Fibroblast of lung (primary cell): ENCODE measurements at regions not wholly inside any gene's neighbourhood (a gene's known extent, or its start where the extent isn't known, plus 50 kb on each side); places are given as distances from the start of the nearest gene placed in this dataset.

ENCODE experiments used
- DNase-seq, 2 donors: peaks; one replicate each; pipeline versions ENCODE4 v3.0.0 to v3.0.0-alpha.2; 2010; ENCODE audit warnings: low read depth in 2 of 2
- H2AFZ ChIP-seq: 2 replicates; pipeline ENCODE4 v1.5.1; 2012; ENCODE audit warnings: low read length, control low read depth, inconsistent platforms
- H3K27ac ChIP-seq: 2 replicates; pipeline ENCODE4 v1.5.1; 2011; ENCODE audit warnings: low read length, control low read depth; ENCODE audit not compliant: insufficient read depth
- H3K27me3 ChIP-seq: 2 replicates; pipeline ENCODE4 v1.5.1; 2011; ENCODE audit warnings: mild to moderate bottlenecking, low read length; ENCODE audit not compliant: control insufficient read depth, insufficient read depth
- H3K36me3 ChIP-seq: 2 replicates; pipeline ENCODE4 v1.5.1; 2011; ENCODE audit warnings: low read length; ENCODE audit not compliant: control insufficient read depth, insufficient read depth
- H3K4me1 ChIP-seq: 2 replicates; pipeline ENCODE4 v1.5.1; 2011; ENCODE audit warnings: low read length; ENCODE audit not compliant: control insufficient read depth, insufficient read depth; ENCODE audit errors: extremely low read depth
- H3K4me2 ChIP-seq: 2 replicates; pipeline ENCODE4 v1.5.1; 2011; ENCODE audit warnings: low read length, control low read depth; ENCODE audit not compliant: insufficient read depth; ENCODE audit errors: extremely low read depth
- H3K4me3 ChIP-seq, 4 experiments: fragments of 200-600 bp in 1 of 4; sonication (generic) in 1 of 4; replicated peaks in 1 of 4; 2 replicates each; pipeline ENCODE4 v1.5.1; 2011 to 2016; ENCODE audit warnings: low read length in 4 of 4, low read depth in 3 of 4, mild to moderate bottlenecking in 3 of 4, control low read depth in 2 of 4, inconsistent platforms in 1 of 4, mixed read lengths in 1 of 4; ENCODE audit not compliant: insufficient read depth in 1 of 4; ENCODE audit errors: control extremely low read depth in 1 of 4
- H3K79me2 ChIP-seq: 2 replicates; pipeline ENCODE4 v1.5.1; 2012; ENCODE audit warnings: mild to moderate bottlenecking, low read length, inconsistent platforms; ENCODE audit not compliant: control insufficient read depth, insufficient read depth
- H3K9ac ChIP-seq: 2 replicates; pipeline ENCODE4 v1.5.1; 2011; ENCODE audit warnings: mild to moderate bottlenecking, low read length, control low read depth; ENCODE audit not compliant: insufficient read depth
- H3K9me3 ChIP-seq: 2 replicates; pipeline ENCODE4 v1.5.1; 2012; ENCODE audit warnings: low read depth, low read length; ENCODE audit not compliant: control insufficient read depth, insufficient read depth
- H4K20me1 ChIP-seq: 2 replicates; pipeline ENCODE4 v1.5.1; 2011; ENCODE audit warnings: low read length; ENCODE audit not compliant: control insufficient read depth, insufficient read depth; ENCODE audit errors: extremely low read depth
- CTCF ChIP-seq, 2 donors: IDR thresholded peaks in 1 of 2; conservative IDR thresholded peaks in 1 of 2; 1 replicate in 1 of 2; 2 replicates in 1 of 2; pipeline ENCODE4 v1.5.1; 2011 to 2012; ENCODE audit warnings: low read length in 2 of 2, control low read depth in 1 of 2, inconsistent platforms in 1 of 2, low read depth in 1 of 2, mild to moderate bottlenecking in 1 of 2
- EZH2 ChIP-seq: IDR thresholded peaks from 2 replicates; pipeline ENCODE4 v1.5.1; 2012; ENCODE audit warnings: low read length, control low read depth, mild to moderate bottlenecking; ENCODE audit errors: missing control alignments

GRCh38 chr12:30358671-30359070 is 337.0 kb downstream of the IPO8 start:
- Histone ChIP-seq H3K9ac (no peak overlapping the region), H3K4me2 (no peak overlapping the region), H3K79me2 (no peaks in the 10 kb centered on the region), H2AFZ (no peak overlapping the region), H4K20me1 (no peaks in the 10 kb centered on the region), H3K36me3 (no peaks in the 10 kb centered on the region), H3K27ac (no peak overlapping the region), H3K27me3 (no peaks in the 10 kb centered on the region), H3K4me3 (no peak overlapping the region), H3K4me1 (no peaks in the 10 kb centered on the region), H3K9me3 (no peaks in the 10 kb centered on the region)
- no peak for DNase-seq
- TF ChIP-seq EZH2: no peak
- TF ChIP-seq CTCF (conservative IDR thresholded peaks at IDR 0.05 in 1 of 2, IDR thresholded peaks at IDR 0.05 in 1 of 2; ENCODE audit: low read depth in 1 of 2, low read length in 2 of 2): no peak

GRCh38 chr12:30357766-30358490 is 337.7 kb downstream of the IPO8 start:
- Histone ChIP-seq H3K27ac (no peak overlapping the region), H3K4me2 (no peak overlapping the region), H3K4me3 (no peak overlapping the region), H2AFZ (no peak overlapping the region), H4K20me1 (no peaks in the 10 kb centered on the region), H3K9ac (no peak overlapping the region), H3K27me3 (no peaks in the 10 kb centered on the region), H3K4me1 (no peaks in the 10 kb centered on the region), H3K79me2 (no peaks in the 10 kb centered on the region), H3K9me3 (no peaks in the 10 kb centered on the region), H3K36me3 (no peaks in the 10 kb centered on the region)
- TF ChIP-seq EZH2 (no peak), CTCF (conservative IDR thresholded peaks at IDR 0.05 in 1 of 2, IDR thresholded peaks at IDR 0.05 in 1 of 2; ENCODE audit: low read depth in 1 of 2, low read length in 2 of 2) (no peak)
- peak; percentile 3 to 50 for DNase-seq

- H3K4me2 ChIP-seq: no peak overlapping the region
- no peaks in the 10 kb centered on the region for H4K20me1 ChIP-seq
- DNase-seq: peak in 1 of 2 donors; percentile 14
- H3K27me3 ChIP-seq: no peaks in the 10 kb centered on the region
- H3K79me2 ChIP-seq: no peaks in the 10 kb centered on the region
- no peaks in the 10 kb centered on the region for H3K9me3 ChIP-seq
- no peaks in the 10 kb centered on the region for H3K4me1 ChIP-seq
- TF ChIP-seq EZH2 (no peak), CTCF (conservative IDR thresholded peaks at IDR 0.05 in 1 of 2, IDR thresholded peaks at IDR 0.05 in 1 of 2; ENCODE audit: low read depth in 1 of 2, low read length in 2 of 2) (no peak)
- no peaks in the 10 kb centered on the region for H3K36me3 ChIP-seq
- H3K27ac ChIP-seq: no peak overlapping the region
- no peak overlapping the region for H3K9ac ChIP-seq
- no peak overlapping the region for H3K4me3 ChIP-seq
- no peak overlapping the region for H2AFZ ChIP-seq
Observed at GRCh38 chr12:30345744-30346471, 349.8 kb downstream of the IPO8 start.
